GM23248 (cell line): ENCODE measurements at regions not wholly inside any gene's neighbourhood (a gene's known extent, or its start where the extent isn't known, plus 50 kb on each side); places are given as distances from the start of the nearest gene placed in this dataset.

Experiments used
- EZH2 ChIP-seq: fragments of 200-600 bp; sonication (generic); IDR thresholded peaks from 2 replicates; pipeline ENCODE4 v1.6.1; 2018; ENCODE audit warnings: antibody characterized with exemption, mild to moderate bottlenecking; ENCODE audit not compliant: insufficient read depth, poor library complexity, severe bottlenecking
- EZH2phosphoT487 ChIP-seq: fragments of 200-600 bp; sonication (generic); IDR thresholded peaks from 2 replicates; pipeline ENCODE4 v1.6.1; 2018; ENCODE audit warnings: antibody characterized with exemption, moderate library complexity, mild to moderate bottlenecking, low read depth; ENCODE audit not compliant: insufficient read depth

DNA sequence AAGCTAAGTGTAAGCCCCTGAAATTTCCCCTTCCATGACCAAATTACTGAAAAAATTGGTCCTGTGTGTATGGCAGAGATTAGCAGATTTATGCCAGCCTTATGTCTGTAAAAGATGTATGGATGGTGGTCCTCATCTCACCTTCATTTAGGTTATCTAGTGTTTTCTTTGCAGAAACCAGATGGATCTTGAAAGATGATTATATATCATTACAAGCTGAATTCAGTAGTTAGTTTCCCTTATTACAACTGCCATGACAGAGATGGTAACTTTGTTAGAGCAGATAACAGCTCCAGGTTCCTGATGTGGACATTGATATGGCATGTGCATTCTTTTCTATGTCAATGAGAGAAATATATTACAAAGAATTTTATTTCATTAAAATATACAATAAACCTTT lies 1403.2 kb upstream of the CDH6 start:
- no peak for TF ChIP-seq EZH2
- no peak for TF ChIP-seq EZH2phosphoT487
